Lung (tissue), 11 donors: ENCODE measurements at regions not wholly inside any gene's neighbourhood (a gene's known extent, or its start where the extent isn't known, plus 50 kb on each side); places are given as distances from the start of the nearest gene placed in this dataset.
A peak's percentile ranks its signal among the peaks of the same experiment; 100 is the strongest.

Experiments
- ATAC-seq: fragments of 200-7000 bp; cut with Tn5 transposase; one replicate; pipeline ENCODE4 v1.9.1; 2020; ENCODE audit warnings: moderate number of reproducible peaks; ENCODE audit not compliant: insufficient read depth, low FRiP score
- DNase-seq, 3 donors: peaks; one replicate each; pipeline ENCODE4 v3.0.0-alpha.2; 2013 to 2017
- H3K27ac ChIP-seq, 2 donors: one replicate each; pipeline ENCODE4 v1.5.1; 2013; ENCODE audit warnings: mild to moderate bottlenecking in 2 of 2, moderate library complexity in 2 of 2, control low read depth in 1 of 2, inconsistent platforms in 1 of 2, low read depth in 1 of 2, low read length in 1 of 2
- H3K27me3 ChIP-seq, 3 donors: one replicate each; pipeline ENCODE4 v1.5.1; 2013; ENCODE audit warnings: low read length in 2 of 3; ENCODE audit not compliant: control insufficient read depth in 3 of 3, insufficient read depth in 3 of 3
- H3K36me3 ChIP-seq, 4 donors: one replicate each; pipeline ENCODE4 v1.5.1; 2013; ENCODE audit warnings: low read length in 4 of 4, mild to moderate bottlenecking in 1 of 4, moderate library complexity in 1 of 4; ENCODE audit not compliant: control insufficient read depth in 4 of 4, insufficient read depth in 4 of 4
- H3K4me1 ChIP-seq, 5 donors: one replicate each; pipeline ENCODE4 v1.5.1; 2013; ENCODE audit warnings: low read length in 5 of 5, mild to moderate bottlenecking in 2 of 5, moderate library complexity in 1 of 5; ENCODE audit not compliant: control insufficient read depth in 5 of 5, insufficient read depth in 5 of 5
- H3K4me3 ChIP-seq: one replicate; pipeline ENCODE4 v1.5.1; 2013; ENCODE audit warnings: mild to moderate bottlenecking, control low read depth, moderate library complexity
- H3K9ac ChIP-seq, 2 donors: one replicate each; pipeline ENCODE4 v1.5.1; 2013; ENCODE audit warnings: low read length in 2 of 2, control low read depth in 1 of 2; ENCODE audit not compliant: insufficient read depth in 1 of 2
- H3K9me3 ChIP-seq, 4 donors: one replicate each; pipeline ENCODE4 v1.5.1; 2013; ENCODE audit warnings: low read length in 3 of 4, mild to moderate bottlenecking in 1 of 4, moderate library complexity in 1 of 4; ENCODE audit not compliant: control insufficient read depth in 4 of 4, insufficient read depth in 3 of 4
- CTCF ChIP-seq: IDR thresholded peaks from 2 replicates; pipeline ENCODE4 v1.5.1; 2012; ENCODE audit warnings: mild to moderate bottlenecking; ENCODE audit errors: control extremely low read depth, extremely low read depth
- WGBS, 2 donors: extraction: QIAGEN DNeasy Blood & Tissue Kit; methylation state at CpG; one replicate each; pipeline ENCODE4 v1.1.7; 2013; 5-methylcytosine and 5-hydroxymethylcytosine counted together
- donor health status: control.
- donor health status: control.
- donor health status: Bipolar disorder and iron deficiency.
- donor health status: healthy.
- donor health status: DM: yes; HTN: yes; CAD: no.

GRCh38 chr4:23337292-23337691, 552.6 kb downstream of the PPARGC1A start:
- Histone ChIP-seq H3K4me1 (peaks cover 0 to 5% (median 0%) of the 10 kb centered on the region in 5 donors), H3K9me3 (no peaks in the 10 kb centered on the region), H3K27me3 (no peaks in the 10 kb centered on the region), H3K36me3 (no peaks in the 10 kb centered on the region), H3K9ac (no peak overlapping the region), H3K4me3 (no peak overlapping the region), H3K27ac (no peak overlapping the region)
- ATAC-seq (no peak), DNase-seq (no peak)
- no peak for TF ChIP-seq CTCF
- WGBS, 2 donors: 72 to 74% methylated on average over 2 of the region's 2 CpGs

DNA sequence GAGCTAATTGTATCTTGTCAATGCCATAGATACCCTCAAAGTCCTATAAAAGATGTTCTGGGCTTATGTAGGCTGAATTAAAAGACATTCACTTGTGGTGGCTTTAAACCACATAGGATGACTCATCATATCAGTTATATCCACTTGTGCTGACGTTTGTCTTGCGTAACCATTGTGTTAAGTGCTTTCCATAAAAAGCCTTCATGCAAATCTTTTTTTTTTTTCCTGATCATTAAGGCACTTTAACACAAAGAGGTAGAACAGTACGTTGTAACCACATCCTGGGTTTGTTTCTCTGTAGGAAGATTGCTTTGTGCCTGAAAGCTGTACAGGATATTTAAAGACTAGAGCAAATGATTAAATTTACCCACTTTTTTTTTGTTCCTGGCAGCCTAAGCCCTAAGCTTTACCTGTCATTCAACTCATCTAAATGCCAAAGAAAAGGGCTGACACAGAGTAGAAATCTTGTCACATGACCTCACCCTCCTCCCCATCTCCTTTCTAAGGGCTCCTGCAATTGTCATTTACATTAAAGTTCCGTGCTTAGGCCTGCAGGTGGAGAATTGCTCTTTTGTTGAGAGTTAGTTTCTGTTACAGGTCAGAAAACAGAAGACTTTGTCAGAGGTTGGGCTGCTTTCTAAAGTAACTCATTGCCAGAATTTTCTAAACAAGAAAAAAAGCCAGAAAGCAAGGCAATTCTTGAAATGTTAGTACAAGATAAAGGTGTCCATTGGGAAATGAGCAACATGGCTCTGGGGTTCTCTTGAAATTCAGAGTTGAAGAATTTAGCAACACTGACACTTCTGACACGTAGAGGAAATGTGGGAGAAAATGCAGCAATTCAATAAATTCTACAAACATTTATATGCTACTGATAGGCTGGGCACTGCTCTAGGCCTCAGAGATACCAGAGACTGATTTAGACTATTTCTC, 555.6 kb downstream of the PPARGC1A start:
- ATAC-seq: peak; percentile 76
- Histone ChIP-seq H3K4me1 (peaks cover 0 to 5% (median 0%) of the 10 kb centered on the region in 5 donors), H3K4me3 (no peak overlapping the region), H3K36me3 (no peaks in the 10 kb centered on the region), H3K27me3 (no peaks in the 10 kb centered on the region), H3K9me3 (no peaks in the 10 kb centered on the region), H3K27ac (no peak overlapping the region), H3K9ac (no peak overlapping the region)
- no peak for TF ChIP-seq CTCF
- 12 to 20% methylated on average over 5 of the region's 5 CpGs for WGBS, 2 donors
- DNase-seq: peak in 2 of 3 donors; percentile 30 to 54

GRCh38 chr4:23333556-23333945, 556.3 kb downstream of the PPARGC1A start:
- peaks cover 0 to 5% (median 0%) of the 10 kb centered on the region in 5 donors for H3K4me1 ChIP-seq
- peak in 1 of 3 donors; percentile 18 for DNase-seq
- no peaks in the 10 kb centered on the region for H3K36me3 ChIP-seq
- 57 to 68% methylated on average over 5 of the region's 5 CpGs for WGBS, 2 donors
- H3K9me3 ChIP-seq: no peaks in the 10 kb centered on the region
- no peak overlapping the region for H3K4me3 ChIP-seq
- TF ChIP-seq CTCF: no peak
- no peak for ATAC-seq
- H3K9ac ChIP-seq: no peak overlapping the region
- H3K27ac ChIP-seq: no peak overlapping the region
- no peaks in the 10 kb centered on the region for H3K27me3 ChIP-seq
